22Rv1 (cell line): ENCODE measurements at regions not wholly inside any gene's neighbourhood (a gene's known extent, or its start where the extent isn't known, plus 50 kb on each side); places are given as distances from the start of the nearest gene placed in this dataset.

ENCODE experiments used
- CTCF ChIP-seq: fragments of 450-650 bp; IDR thresholded peaks from 2 replicates; pipeline ENCODE4 v1.5.1; 2017; ENCODE audit warnings: mild to moderate bottlenecking
- ZFX ChIP-seq: fragments of 450-650 bp; IDR thresholded peaks from 2 replicates; pipeline ENCODE4 v1.6.1; 2017; ENCODE audit warnings: antibody characterized with exemption, borderline replicate concordance

GRCh38 chr20:5413394-5413793 lies 96.6 kb upstream of the PROKR2 start:
- TF ChIP-seq CTCF (no peak), ZFX (no peak)
